HG03342 (cell line): ENCODE measurements at regions not wholly inside any gene's neighbourhood (a gene's known extent, or its start where the extent isn't known, plus 50 kb on each side); places are given as distances from the start of the nearest gene placed in this dataset.
"Not testable (repeated sequence)": the region's sequence is repeated elsewhere in the genome, so short reads cannot be mapped to it uniquely, and the experiment has no call there.

Experiments
- ATAC-seq: cut with Tn5 transposase; IDR thresholded peaks from one replicate; pipeline ENCODE4 v1.9.1; 2021; ENCODE audit warnings: mild to moderate bottlenecking, moderate library complexity; ENCODE audit not compliant: unreplicated experiment

DNA sequence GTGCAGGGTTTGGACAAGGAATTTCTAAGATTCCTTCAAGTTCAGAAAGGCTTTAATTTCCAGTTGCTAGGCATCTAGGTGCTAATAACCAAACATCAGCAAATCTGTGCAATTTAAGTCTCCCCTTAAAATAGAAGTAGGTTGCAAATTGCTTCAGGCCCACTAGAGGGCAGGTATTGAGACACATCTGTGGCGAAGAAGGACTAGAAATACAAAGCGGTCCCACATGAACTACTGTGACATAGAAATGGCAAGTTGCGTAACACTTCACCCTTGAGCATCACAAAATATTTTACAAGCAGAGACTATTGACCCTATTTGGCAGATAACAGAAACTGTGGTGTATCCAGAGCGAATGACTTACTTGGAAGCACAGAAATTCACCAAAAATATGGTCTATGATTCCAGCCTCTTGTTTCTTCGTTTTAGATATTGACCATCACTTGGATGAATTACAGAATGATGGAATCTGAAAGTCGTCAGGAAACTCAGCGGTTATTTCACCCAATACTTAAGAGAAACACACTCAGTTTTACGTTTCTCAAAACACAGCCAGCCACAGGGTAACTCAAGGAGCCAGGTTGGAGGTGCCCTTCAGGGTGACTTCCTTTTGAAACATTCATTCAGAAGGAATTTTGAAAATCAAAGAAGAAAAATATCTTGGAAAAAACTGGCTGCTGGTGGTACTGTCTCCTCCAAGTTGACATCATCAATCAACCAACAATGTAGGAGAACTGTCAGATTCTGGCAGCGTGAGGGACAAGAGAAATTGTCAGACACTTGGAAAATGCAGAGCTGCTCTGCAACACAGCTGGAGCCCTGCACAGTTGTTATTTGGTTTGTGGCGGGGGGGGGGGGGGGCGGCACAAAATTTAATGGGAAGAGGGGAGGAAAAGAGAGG lies 256.3 kb upstream of the MINDY3 start:
- peak; percentile 75 for ATAC-seq

DNA sequence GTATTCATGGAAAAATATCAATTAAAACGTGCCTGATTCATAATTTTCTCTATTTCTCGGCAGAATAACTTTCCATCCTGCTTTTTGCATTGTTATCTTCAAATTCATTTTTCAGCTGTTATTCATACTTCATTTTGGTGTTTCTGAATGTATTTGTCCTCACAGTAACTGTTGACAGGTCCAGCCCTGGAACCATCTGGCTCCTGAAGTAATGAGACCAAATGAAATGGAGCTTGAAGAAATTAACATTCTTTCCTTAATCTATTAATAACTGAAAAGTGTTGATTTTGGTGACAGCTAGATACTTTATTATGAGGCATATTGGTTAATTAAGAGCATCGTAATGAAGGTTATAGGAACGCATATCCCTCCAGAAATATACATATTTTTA lies 257.0 kb upstream of the MINDY3 start:
- ATAC-seq: no peak

DNA sequence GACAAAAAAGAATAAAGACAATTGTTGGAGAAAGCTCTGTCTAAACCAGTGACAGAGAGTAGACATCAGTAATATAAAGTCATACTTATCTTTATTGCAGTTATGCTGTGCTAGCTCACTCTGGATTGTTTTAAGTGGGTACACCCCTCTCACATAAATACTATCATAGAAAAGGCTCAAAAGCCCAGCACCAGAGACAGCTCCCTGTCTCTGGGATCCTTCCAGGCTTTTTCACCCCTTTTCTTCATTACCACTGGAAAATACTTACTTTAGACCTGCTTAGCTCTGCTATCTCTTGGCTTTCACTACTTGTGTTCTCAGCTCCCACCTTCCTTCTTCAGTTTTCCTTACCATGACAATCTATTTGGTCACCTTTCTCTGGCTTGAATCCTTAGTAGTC lies 259.1 kb upstream of the MINDY3 start:
- ATAC-seq: no peak

DNA sequence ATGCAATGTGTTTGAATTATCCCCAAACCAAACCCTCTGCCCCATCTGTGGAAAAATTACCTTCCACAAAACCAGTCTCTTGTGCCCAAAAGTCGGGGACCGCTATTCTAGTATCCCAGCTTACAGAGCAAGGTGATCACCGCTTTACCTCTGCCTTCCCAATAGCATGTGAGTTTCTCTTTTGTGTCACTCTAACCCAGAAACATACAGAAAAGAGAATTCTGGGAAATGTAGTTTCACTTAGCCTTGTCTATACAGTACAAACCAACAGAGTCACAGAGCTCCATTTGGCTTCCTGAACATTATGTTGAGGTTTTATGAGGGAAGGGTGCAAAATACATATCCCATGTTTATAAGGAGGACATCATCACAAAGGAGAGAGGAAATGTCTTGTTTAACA lies 260.3 kb upstream of the MINDY3 start:
- ATAC-seq: no peak

DNA sequence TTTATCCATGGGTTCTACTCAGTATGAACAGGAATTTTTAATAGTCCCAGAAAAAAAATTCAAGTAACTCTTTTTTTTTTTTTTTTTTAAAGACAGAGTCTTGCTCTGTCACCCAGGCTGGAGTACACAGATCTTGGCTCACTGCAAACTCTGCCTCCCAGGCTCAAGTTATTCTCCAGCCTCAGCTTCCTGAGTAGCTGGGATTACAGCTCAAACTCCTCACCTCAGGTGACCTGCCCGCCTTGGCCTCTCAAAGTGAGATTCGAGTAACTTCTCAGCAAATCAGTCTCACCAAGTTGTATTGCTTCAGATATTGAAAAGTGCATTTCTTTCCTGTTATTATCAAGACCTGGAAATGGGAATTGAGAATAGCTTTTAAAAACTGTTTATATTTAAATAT lies 281.2 kb upstream of the MINDY3 start:
- ATAC-seq: no peak

DNA sequence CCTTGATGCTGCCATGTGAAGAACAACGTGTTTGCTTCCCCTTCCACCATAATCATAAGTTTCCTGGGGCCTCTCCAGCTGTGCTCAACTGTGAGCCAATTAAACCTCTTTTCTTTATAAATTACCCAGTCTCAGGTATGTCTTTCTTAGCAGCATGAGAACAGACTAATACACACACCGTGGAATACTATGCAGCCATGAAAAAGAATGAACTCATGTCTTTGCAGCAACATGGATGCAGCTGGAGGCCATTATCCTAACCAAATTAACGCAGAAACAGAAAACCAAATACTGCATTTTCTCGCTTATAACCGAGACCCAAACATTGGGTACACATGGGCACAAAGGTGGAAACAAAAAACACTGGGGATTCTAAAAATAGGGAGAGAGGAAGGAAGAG lies 286.7 kb upstream of the MINDY3 start:
- no peak for ATAC-seq

DNA sequence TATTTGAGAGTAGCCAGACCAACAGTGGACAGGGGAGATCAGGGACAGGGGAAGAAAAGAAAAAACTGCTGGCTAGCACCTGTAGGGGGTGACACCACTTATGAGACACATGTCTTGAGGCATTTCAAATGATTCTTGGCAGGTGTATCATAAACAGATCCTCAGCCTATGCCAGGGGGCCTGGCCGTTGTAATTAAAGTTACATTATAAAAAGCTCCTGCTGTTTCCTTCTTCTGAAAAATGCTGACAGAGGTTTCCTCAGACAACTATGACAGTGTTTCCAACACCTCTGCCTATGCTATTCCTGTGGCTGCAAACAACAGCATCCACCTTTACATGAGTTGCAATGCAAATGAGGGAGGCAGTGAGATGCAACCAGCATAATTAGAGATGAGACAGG lies 281.0 kb upstream of the PTER start:
- no peak for ATAC-seq

DNA sequence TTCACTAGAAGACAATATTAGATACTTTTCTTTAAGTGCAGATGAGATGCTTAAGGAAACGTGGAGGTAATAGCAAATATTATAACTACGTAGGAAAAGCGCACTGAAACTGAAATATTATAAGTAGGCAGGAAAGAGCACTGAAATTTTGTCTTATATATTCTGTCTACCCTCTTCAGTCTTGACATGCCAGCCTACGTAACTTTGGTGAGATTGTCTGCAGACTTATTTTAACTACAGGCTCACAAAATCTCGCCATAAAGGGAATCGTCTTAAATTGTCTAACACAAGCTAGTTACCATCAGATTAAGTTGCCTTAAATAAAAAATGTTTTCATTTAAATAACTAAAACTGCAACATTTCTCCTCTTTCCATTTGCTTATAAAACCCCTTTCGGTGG lies 280.1 kb upstream of the PTER start:
- ATAC-seq: no peak

DNA sequence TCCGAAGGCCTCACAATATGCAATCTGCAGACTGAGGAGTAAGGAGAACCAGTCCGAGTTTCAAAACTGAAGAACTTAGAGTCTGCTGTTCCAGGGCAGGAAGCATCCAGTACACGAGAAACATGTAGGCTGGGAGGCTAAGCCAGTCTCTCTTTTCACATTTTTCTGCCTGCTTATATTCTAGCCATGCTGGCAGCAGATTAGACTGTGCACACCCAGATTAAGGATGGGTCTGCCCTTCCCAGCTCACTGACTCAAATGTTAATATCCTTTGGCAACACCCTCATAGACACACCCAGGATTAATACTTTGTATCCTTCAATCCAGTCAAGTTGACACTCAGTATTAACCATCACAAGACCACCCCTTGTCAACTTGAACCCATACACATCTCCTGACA lies 271.7 kb upstream of the PTER start:
- not testable (repeated sequence) for ATAC-seq

DNA sequence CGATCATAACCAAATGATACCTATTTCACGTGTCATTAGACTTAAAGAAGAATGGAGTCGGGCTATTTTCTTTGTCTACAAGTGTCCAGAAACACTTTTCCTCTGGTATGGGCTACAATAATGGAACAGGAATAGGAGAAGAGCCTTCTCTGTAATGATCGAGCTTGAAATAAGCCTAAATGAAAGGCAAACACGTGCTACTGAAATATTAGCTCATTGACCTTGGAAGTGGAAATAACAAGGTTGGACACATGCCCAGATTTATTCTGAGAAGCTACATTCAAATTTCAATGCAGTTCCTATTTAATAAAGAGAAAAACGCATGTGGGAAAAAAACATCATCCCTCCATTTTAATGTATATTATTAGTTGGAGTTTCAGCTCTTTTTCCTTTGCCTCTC lies 254.7 kb upstream of the PTER start:
- no peak for ATAC-seq

DNA sequence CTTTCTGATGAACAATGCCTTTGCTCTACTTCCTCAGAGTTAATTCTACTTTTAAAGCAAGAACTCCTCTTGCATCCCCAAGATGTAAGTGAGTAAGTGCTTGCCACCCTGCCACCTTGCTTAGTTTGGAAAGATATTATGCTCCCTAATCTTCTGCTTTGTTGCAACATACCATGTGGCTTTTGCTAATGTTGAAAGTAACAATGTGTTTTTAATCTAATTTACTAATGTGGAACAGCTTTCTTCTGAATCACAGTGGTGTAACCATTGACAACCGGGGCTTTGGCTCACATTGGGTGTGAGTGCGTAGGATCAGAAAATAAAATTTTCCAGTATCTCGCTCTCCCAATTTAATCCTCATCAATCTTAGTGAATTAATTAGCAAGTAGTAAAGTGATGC lies 254.1 kb upstream of the PTER start:
- ATAC-seq: no peak

DNA sequence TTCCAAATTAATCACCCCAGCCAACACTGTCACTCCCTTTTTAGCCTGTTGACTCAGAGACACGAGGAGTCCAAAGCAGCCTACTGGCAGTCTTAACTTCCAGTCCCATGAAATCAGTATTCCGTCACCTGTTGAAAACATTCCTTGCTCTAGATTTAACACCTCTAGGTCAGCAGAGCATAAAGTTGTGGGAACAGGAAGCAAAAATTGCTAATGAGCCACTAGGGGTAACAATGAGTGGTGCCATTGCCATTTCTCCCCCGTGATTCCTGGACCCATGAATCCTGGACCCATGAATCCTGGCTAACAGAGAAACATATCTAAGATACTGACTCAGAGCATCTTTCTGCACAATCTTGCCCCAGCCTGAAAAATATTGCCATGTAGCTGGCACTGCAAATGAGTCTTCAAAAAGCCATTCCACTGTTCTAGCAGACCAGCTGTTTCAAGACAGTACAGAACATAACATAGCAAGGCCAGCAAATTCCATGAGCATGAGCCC lies 252.7 kb upstream of the PTER start:
- no peak for ATAC-seq

DNA sequence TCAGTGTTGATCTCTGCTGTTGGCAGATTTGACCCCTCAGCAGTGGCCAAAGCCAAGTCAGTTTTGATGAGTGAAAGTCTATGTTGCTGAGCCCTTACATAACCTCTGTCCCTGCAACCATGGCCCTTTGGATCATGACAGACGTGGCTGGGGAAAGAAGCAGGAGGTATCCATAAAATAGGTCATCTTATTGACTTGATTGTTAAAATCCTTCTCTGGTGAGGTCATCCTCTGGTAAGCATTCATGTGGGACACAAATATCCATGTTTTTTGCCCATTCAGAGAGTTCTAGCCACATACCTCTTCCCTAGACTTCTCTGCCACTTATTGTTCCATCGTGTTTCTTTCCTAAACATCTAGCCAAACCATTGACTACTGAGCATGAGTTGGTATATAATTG lies 251.9 kb upstream of the PTER start:
- no peak for ATAC-seq

DNA sequence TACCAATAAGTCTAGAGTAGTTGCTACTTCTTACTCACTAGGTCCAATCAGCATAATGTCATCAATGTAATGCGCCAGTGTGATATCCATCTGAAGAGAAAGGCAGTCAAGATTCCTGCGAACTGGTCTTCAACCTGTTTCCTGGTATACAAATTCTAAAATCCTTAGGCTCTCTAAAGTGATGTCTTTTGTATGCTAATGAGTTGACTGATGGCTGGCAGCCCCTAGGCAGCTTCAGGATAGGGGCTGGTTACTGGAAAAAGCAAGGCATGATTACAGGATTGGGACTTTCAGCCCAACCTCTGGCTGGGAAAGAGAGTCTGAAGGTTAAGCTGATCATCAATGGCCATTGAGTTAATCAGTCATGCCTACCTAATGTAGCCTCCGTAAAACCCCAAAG lies 250.2 kb upstream of the PTER start:
- no peak for ATAC-seq

DNA sequence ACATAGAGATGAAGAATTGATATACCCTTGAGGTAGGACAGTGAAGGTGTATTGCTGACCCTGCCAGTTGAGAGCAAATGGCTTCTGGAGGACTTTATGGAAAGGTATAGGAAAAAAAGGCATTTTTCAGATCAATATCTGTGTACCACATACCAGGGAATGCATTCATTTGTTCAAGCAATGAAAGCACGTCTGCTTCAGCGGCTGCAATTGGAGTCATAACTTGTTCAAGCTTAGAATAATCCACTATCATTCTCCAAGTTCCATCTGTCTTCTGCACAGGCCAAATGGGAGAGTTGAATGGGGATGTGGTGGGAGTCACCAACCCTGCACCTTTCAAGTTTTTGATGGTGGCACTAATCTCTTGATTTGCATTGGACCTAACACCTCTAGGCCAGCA lies 249.6 kb upstream of the PTER start:
- ATAC-seq: no peak

DNA sequence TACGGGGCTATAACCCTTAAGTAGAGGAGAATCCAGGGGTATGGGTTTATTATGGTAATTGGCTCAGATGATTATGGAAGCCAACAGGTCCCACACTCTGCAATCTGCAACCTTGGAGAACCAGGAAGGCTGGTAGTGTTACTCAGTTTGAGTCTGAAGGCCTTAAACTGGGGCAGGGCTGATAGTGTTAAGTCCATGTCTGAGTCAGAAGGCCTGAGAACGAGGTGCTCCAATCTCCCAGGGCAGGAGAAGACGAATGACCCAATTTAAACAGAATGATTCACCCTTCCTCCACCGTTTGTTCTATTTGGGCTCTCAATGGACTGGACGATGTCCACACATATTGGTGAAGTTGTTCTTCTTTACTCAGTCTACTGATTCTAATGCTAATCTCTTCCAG lies 244.5 kb upstream of the PTER start:
- no peak for ATAC-seq

DNA sequence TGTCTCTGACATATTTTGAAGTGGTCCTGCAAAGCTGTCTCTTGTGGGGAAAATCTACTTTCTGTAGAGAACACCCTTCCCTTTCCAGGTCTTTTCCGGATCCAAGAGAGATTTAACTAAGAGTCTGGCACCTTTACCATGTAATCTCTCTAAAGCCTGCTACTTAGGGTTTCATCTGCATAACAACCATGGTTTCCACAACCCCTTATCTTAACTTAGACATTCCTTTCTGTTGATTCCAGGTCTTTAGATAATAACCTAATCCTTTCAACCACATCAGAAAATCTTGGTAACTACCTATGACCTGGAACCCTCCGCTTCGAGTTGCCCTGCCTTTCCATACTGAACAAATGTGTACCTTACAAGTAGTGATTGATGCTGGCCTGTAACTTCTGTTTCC lies 243.6 kb upstream of the PTER start:
- ATAC-seq: no peak

DNA sequence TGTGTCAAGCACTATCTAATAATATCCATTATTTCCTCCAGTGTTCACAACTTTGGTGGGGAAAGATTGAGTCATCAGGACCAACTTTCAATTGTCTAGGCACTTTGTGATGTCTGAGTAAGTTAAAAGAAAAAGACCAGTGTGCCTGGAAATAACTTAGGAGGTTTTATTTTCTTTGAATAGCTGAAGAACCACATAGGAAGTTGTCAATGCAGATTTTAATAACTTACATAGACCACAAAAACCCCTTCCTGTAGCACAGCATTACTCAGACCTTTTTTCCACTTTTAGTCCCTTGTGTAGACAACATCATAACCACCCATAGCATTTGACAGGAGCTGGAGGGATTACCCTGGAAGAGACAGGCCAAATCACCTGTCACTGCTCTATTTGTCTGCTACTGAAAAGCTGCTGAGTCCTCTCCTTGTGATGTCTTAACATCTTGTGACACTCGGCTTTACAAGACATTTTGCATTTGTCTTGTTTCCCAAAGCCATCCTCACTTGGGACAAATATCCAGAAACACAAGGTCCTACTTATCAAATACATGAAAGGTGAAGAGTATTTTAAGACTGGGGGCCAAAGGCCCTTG lies 241.5 kb upstream of the PTER start:
- peak; percentile 95 for ATAC-seq

DNA sequence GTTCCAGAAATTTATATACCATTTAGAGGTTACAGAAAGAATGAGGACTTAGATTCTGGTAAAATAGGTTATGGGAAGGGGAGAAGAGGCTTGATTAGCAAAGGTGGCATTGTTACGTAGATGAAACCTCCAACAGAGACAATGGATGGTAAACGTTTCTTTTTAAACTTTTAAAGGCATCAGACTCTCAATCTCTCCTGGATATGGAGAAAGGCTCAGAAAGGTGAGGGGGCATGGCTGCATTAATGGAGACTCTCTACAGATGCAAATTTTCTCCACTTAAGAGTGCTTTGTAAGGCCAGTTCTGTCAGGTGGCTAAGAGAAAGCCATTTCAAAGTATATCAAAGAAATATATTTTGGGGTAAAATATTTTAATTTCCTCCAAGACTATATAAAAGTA lies 240.9 kb upstream of the PTER start:
- no peak for ATAC-seq

DNA sequence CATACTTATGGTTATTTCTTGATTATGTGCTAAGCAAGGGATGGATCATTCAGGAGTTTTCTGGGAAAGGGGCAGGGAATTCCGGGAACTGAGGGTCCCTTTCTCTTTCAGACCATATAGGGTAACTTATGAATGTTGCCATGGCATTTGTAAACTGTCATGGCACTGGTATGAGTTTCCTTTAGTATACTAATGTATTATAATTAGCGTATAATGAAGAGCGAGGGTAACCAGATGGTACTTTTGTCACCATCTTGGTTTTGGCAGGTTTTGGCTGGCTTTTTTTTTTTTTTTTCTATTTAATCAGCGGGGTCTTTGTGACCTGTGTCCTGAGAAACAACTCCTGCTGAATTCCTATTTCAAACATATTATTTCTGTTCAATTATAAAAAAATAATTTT lies 237.6 kb upstream of the PTER start:
- ATAC-seq: no peak

DNA sequence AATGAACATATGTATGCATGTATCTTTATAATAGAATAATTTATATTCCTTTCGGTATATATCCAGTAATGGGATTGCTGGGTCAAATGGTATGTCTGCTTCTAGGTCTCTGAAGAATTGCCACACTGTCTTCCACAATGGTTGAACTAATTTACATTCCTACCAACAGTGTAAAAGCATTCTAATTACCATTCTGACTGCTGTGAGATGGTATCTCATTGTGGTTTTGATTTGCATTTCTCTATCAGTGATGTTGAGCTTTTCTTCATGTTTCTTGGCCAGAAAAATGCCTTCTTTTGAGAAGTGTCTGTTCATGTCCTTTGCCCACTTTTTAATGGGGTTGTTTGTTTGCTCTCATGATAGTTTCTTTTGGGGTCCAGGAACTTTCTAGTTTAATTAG lies 213.2 kb upstream of the PTER start:
- ATAC-seq: not testable (repeated sequence)

DNA sequence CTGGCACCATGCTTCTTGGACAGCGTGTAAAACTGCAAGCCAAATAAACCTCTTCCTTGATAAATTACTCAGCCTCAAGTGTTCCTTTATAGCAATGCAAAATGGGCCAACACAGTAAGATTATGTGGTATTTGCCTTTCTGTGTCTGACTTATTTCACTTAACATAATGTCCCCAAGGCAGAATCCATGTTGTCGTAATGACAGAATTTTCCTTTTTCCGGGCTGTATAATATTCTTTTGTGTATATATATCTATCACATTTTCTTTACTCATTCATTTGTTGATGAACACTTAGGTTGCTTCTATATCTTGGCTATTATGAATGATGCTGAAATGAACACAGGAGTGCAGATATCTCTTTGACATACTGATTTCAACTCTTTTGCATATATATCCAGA lies 209.1 kb upstream of the PTER start:
- no peak for ATAC-seq

DNA sequence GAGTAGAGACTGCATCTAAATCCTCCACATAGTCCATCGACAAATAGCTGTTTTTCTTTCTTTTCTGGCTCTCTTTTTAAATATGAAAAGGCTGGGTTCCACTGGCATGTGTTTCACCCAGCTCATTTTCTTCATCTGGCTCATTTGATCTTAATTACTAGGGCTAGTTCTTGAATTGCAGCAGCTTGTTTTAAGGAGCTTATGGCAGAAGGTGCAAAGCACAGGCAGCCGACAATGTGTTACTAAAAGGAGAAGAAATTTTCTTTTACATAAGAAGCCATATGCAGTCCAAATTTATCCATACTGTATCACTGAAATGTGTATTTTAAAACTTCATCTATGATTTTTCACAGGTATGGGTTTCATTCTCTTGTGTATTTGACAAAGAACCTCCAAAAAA lies 205.6 kb upstream of the PTER start:
- ATAC-seq: no peak
